A673 (cell line): ENCODE measurements at regions not wholly inside any gene's neighbourhood (a gene's known extent, or its start where the extent isn't known, plus 50 kb on each side); places are given as distances from the start of the nearest gene placed in this dataset.
"Not testable (repeated sequence)": the region's sequence is repeated elsewhere in the genome, so short reads cannot be mapped to it uniquely, and the experiment has no call there.

Experiments
- BruUV-seq: library from RNA; stranded (reverse); fragments of 400-500 nt; replicated peaks from 2 replicates; lab custom pipeline; 2021; lab: Mats Ljungman, UMichigan
- CTCF ChIA-PET: fragments of 300-600 bp; sonication (Branson Sonifier 250); formaldehyde crosslinking; loops from one replicate; lab custom pipeline; 2022; ENCODE audit warnings: antibody characterized with exemption; lab: Charles Lee
- POLR2A ChIA-PET: fragments of 300-600 bp; sonication (Branson Sonifier 250); formaldehyde crosslinking; loops from one replicate; lab custom pipeline; 2022; ENCODE audit warnings: antibody characterized with exemption; ENCODE audit not compliant: low non-redundant PET; lab: Charles Lee
- DNase-seq: peaks from one replicate; pipeline ENCODE4 v3.0.0-alpha.2; 2015; ENCODE audit warnings: low spot score
- H3K27ac ChIP-seq: fragments of 200-600 bp; sonication (generic); 2 replicates; pipeline ENCODE4 v1.5.1; 2016; ENCODE audit warnings: mixed run types, low read depth, mild to moderate bottlenecking, mixed read lengths, antibody characterized with exemption, low read length; ENCODE audit not compliant: poor library complexity, severe bottlenecking
- H3K27me3 ChIP-seq: fragments of 200-600 bp; sonication (generic); replicated peaks from 2 replicates; pipeline ENCODE4 v1.6.1; 2017; ENCODE audit warnings: mixed run types, low read depth, mild to moderate bottlenecking, mixed read lengths, antibody characterized with exemption, low read length; ENCODE audit not compliant: insufficient read depth, poor library complexity
- H3K36me3 ChIP-seq: fragments of 200-600 bp; sonication (generic); 2 replicates; pipeline ENCODE4 v1.6.1; 2016; ENCODE audit warnings: mixed run types, mild to moderate bottlenecking, mixed read lengths, antibody characterized with exemption, low read length; ENCODE audit not compliant: insufficient read depth, poor library complexity, severe bottlenecking
- H3K4me1 ChIP-seq: fragments of 200-600 bp; sonication (generic); 2 replicates; pipeline ENCODE4 v1.6.1; 2017; ENCODE audit warnings: mixed run types, mild to moderate bottlenecking, mixed read lengths, antibody characterized with exemption, low read length; ENCODE audit not compliant: insufficient read depth, poor library complexity, severe bottlenecking
- H3K4me3 ChIP-seq: fragments of 200-600 bp; sonication (generic); 2 replicates; pipeline ENCODE4 v1.5.1; 2016; ENCODE audit warnings: low read depth, mixed run types, mild to moderate bottlenecking, mixed read lengths, low read length; ENCODE audit not compliant: poor library complexity, severe bottlenecking
- H3K9me3 ChIP-seq: fragments of 200-600 bp; sonication (generic); 2 replicates; pipeline ENCODE4 v1.6.1; 2016; ENCODE audit warnings: mixed run types, low read depth, mild to moderate bottlenecking, mixed read lengths, antibody characterized with exemption, low read length; ENCODE audit not compliant: poor library complexity, severe bottlenecking
- CTCF ChIP-seq: fragments of 300-800, 200-600 bp; sonication (generic); conservative IDR thresholded peaks from 2 replicates; pipeline ENCODE4 v1.5.1; 2017; ENCODE audit warnings: low read depth, mild to moderate bottlenecking, antibody characterized with exemption, low read length, moderate library complexity, mixed read lengths
- EZH2 ChIP-seq: fragments of 200-600 bp; sonication (generic); IDR thresholded peaks from 2 replicates; pipeline ENCODE4 v1.6.1; 2017; ENCODE audit warnings: borderline replicate concordance, low read depth, mild to moderate bottlenecking, mixed read lengths, antibody characterized with exemption, low read length; ENCODE audit not compliant: poor library complexity, severe bottlenecking
- intact Hi-C: fragments of 100-400 bp; cut with micrococcal nuclease; formaldehyde crosslinking; loops from one replicate; pipeline ENCODE4 v1.10.0; 2022; ENCODE audit not compliant: unreplicated experiment

- H3K27ac ChIP-seq: no peak overlapping the region
- H3K4me1 ChIP-seq: no peaks in the 10 kb centered on the region
- no peak overlapping the region for H3K4me3 ChIP-seq
- TF ChIP-seq CTCF (no peak), EZH2 (no peak)
- no peaks in the 10 kb centered on the region for H3K27me3 ChIP-seq
- H3K9me3 ChIP-seq: no peaks in the 10 kb centered on the region
- BruUV-seq: no TSS peak
- CTCF ChIA-PET: no interaction called here
- DNase-seq: no peak
- no peaks in the 10 kb centered on the region for H3K36me3 ChIP-seq
- intact Hi-C loops: no loop called here
- POLR2A ChIA-PET: no interaction called here
Observed at GRCh38 chr1:221045842-221046831, 166.9 kb downstream of the HLX start.

- H3K27me3 ChIP-seq, H3K4me1 ChIP-seq, BruUV-seq, DNase-seq, CTCF ChIA-PET, POLR2A ChIA-PET, H3K36me3 ChIP-seq, H3K4me3 ChIP-seq, intact Hi-C loops, H3K9me3 ChIP-seq, H3K27ac ChIP-seq: not testable (repeated sequence)
Observed at GRCh38 chr1:221051391-221051790, 172.1 kb downstream of the HLX start.

DNA sequence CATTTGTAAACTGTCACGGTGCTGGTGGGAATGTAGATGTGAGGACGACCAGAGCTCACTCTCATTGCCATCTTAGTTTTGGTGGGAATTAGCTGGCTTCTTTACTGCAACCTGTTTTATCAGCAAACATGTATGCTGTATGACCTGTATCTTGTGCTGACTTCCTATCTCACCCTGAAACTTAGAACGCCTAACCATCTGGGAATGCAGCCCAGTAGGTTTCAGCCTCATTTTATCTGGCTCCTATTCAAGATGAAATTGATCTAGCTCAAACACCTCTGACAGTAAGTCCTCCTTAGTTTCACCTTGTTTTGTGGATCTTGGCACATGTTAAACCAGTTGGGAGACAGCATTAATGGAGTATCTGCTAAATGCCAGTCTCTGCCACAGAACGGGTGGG lies 174.6 kb downstream of the HLX start:
- Histone ChIP-seq H3K4me3 (no peak overlapping the region), H3K36me3 (no peaks in the 10 kb centered on the region), H3K9me3 (no peaks in the 10 kb centered on the region), H3K4me1 (no peaks in the 10 kb centered on the region), H3K27me3 (no peaks in the 10 kb centered on the region), H3K27ac (no peak overlapping the region)
- DNase-seq: no peak
- POLR2A ChIA-PET: no interaction called here
- no peak for TF ChIP-seq EZH2
- no peak for TF ChIP-seq CTCF
- BruUV-seq: no TSS peak
- intact Hi-C loops: no loop called here
- CTCF ChIA-PET: no interaction called here

DNA sequence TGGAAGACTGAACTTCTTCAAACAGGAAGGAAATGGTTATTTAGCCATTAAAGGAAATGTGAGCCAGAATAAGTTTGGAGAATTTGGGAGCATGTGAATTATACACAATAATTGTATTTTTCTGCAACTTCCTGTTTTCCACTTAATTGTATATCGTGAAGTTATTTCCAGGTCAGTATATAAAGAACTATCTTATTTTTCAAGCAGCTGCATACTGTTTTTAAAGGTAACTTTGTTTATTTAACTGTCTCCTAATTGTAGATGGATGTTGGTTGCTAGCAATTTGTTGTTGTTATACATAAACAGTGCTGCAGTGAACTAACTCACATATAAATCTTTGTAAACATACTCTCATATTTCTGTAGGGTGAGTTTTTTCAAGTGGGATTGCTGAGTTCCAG lies 180.3 kb downstream of the HLX start:
- Histone ChIP-seq H3K4me3 (no peak overlapping the region), H3K27ac (no peak overlapping the region), H3K36me3 (no peaks in the 10 kb centered on the region), H3K9me3 (no peaks in the 10 kb centered on the region), H3K27me3 (no peaks in the 10 kb centered on the region), H3K4me1 (no peaks in the 10 kb centered on the region)
- intact Hi-C loops: no loop called here
- no peak for TF ChIP-seq CTCF
- TF ChIP-seq EZH2: no peak
- no peak for DNase-seq
- CTCF ChIA-PET: no interaction called here
- POLR2A ChIA-PET: no interaction called here
- BruUV-seq: no TSS peak
